Fibroblast of upper back skin (primary cell): ENCODE measurements at regions not wholly inside any gene's neighbourhood (a gene's known extent, or its start where the extent isn't known, plus 50 kb on each side); places are given as distances from the start of the nearest gene placed in this dataset.
"Not testable (repeated sequence)": the region's sequence is repeated elsewhere in the genome, so short reads cannot be mapped to it uniquely, and the experiment has no call there.

Experiments
- DNase-seq: peaks from one replicate; pipeline ENCODE4 v3.0.0-alpha.2; 2013

GRCh38 chr15:31221936-31222515 lies 104.6 kb upstream of the KLF13 start:
- no peak for DNase-seq

GRCh38 chr15:31222773-31223341 lies 103.8 kb upstream of the KLF13 start:
- DNase-seq, result no peak

- no peak for DNase-seq
These were observed 102.9 kb upstream of the KLF13 start for GRCh38 chr15:31223478-31224350.

GRCh38 chr15:31224661-31225060 lies 102.0 kb upstream of the KLF13 start:
- not testable (repeated sequence) for DNase-seq

GRCh38 chr15:31225356-31225955 lies 101.2 kb upstream of the KLF13 start:
- no peak for DNase-seq

- no peak for DNase-seq
These were observed 100.6 kb upstream of the KLF13 start for GRCh38 chr15:31226021-31226420.

GRCh38 chr15:31227235-31227634 lies 99.4 kb upstream of the KLF13 start:
- DNase-seq, result no peak

GRCh38 chr15:31228011-31228484 lies 98.6 kb upstream of the KLF13 start:
- no peak for DNase-seq

GRCh38 chr15:31228980-31229826 lies 97.4 kb upstream of the KLF13 start:
- DNase-seq, result no peak

GRCh38 chr15:31230630-31231485 lies 95.8 kb upstream of the KLF13 start:
- no peak for DNase-seq

- no peak for DNase-seq
These were observed 91.8 kb upstream of the KLF13 start for GRCh38 chr15:31234815-31235214.

GRCh38 chr15:31235311-31236183 lies 91.1 kb upstream of the KLF13 start:
- peak; percentile 46 for DNase-seq

- peak; percentile 98 for DNase-seq
These were observed 90.2 kb upstream of the KLF13 start for GRCh38 chr15:31236184-31237042.

GRCh38 chr15:31237043-31237324 lies 89.7 kb upstream of the KLF13 start:
- DNase-seq, result no peak

GRCh38 chr15:31238906-31239305 lies 87.7 kb upstream of the KLF13 start:
- DNase-seq, result no peak

GRCh38 chr15:31239409-31239808 lies 87.2 kb upstream of the KLF13 start:
- no peak for DNase-seq

GRCh38 chr15:31241888-31242522 lies 84.6 kb upstream of the KLF13 start:
- DNase-seq, result no peak

- no peak for DNase-seq
These were observed 82.7 kb upstream of the KLF13 start for GRCh38 chr15:31243895-31244294.

GRCh38 chr15:31245135-31245689 lies 81.4 kb upstream of the KLF13 start:
- no peak for DNase-seq
